HL-60 (cell line): ENCODE measurements at regions not wholly inside any gene's neighbourhood (a gene's known extent, or its start where the extent isn't known, plus 50 kb on each side); places are given as distances from the start of the nearest gene placed in this dataset.
"Not testable (repeated sequence)": the region's sequence is repeated elsewhere in the genome, so short reads cannot be mapped to it uniquely, and the experiment has no call there.

Experiments used
- POLR2AphosphoS5 ChIP-seq: IDR thresholded peaks from 2 replicates; pipeline ENCODE4 v1.6.1; 2012; ENCODE audit warnings: low read depth
- TF ChIP-seq, protein P1 (sequence below): IDR thresholded peaks from one replicate; pipeline ENCODE4 v1.5.1; 2011; ENCODE audit warnings: low read length, control low read depth, inconsistent platforms; ENCODE audit not compliant: insufficient read depth

GRCh38 chr2:91476936-91477246 is 2785.4 kb downstream of the RPIA start:
- TF ChIP-seq, protein P1, sequence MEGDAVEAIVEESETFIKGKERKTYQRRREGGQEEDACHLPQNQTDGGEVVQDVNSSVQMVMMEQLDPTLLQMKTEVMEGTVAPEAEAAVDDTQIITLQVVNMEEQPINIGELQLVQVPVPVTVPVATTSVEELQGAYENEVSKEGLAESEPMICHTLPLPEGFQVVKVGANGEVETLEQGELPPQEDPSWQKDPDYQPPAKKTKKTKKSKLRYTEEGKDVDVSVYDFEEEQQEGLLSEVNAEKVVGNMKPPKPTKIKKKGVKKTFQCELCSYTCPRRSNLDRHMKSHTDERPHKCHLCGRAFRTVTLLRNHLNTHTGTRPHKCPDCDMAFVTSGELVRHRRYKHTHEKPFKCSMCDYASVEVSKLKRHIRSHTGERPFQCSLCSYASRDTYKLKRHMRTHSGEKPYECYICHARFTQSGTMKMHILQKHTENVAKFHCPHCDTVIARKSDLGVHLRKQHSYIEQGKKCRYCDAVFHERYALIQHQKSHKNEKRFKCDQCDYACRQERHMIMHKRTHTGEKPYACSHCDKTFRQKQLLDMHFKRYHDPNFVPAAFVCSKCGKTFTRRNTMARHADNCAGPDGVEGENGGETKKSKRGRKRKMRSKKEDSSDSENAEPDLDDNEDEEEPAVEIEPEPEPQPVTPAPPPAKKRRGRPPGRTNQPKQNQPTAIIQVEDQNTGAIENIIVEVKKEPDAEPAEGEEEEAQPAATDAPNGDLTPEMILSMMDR: not testable (repeated sequence)
- not testable (repeated sequence) for TF ChIP-seq POLR2AphosphoS5
